Gastrocnemius medialis (tissue), 4 donors: ENCODE measurements at regions not wholly inside any gene's neighbourhood (a gene's known extent, or its start where the extent isn't known, plus 50 kb on each side); places are given as distances from the start of the nearest gene placed in this dataset.

ENCODE experiments used
- CTCF ChIP-seq, 5 experiments: fragments of 450-650 bp in 3 of 5; fragments of 200-600 bp in 2 of 5; sonication (generic) in 2 of 5; IDR thresholded peaks in 4 of 5; conservative IDR thresholded peaks in 1 of 5; 1 replicate in 4 of 5; 2 replicates in 1 of 5; pipeline ENCODE4 v1.5.1; 2016 to 2019; ENCODE audit warnings: antibody characterized with exemption in 5 of 5, mild to moderate bottlenecking in 3 of 5, moderate library complexity in 3 of 5
- POLR2A ChIP-seq, 2 donors: fragments of 450-650 bp; IDR thresholded peaks; one replicate each; pipeline ENCODE4 v1.6.1; 2017; ENCODE audit warnings: antibody characterized with exemption in 2 of 2, mild to moderate bottlenecking in 2 of 2, moderate library complexity in 2 of 2

DNA sequence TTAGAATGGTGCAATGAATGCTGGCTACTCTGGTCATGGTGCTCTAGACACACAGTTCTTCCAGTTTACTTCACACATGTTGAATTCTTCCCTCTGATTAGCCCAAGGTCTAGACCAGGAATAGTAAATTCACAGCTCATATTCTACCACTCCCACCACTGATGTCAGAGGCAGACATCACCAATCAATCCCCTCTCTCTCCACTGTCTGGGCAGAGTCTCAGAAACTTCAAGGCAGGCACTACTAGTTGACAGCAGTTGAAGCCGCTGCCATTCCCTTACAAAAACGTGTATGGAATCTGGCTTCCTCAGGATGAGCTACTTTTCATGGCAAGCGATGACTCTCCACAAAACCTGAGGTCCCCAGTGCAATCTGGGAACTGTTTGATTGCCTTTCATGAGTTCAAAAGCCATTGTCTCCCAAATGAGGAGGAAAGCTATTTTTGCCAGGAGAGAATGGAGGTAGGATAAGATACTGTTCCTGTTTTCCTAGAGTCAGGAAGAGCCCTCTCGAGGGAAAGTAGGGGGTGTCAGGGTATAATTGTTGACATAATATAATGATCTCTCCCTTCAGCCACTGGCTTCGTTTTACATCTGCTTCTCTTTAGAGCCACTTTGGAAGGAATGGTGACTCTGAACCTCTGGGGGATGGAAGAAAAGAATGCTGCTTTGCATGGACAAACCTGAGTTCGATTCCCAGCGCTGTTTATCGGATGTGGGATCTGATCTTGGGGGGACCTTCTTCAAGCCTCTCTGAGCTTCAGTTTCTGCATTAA lies 90.0 kb downstream of the FOXL1 start:
- TF ChIP-seq POLR2A (IDR thresholded peaks at IDR 0.05) (peak in 1 of 2 donors; percentile 9), CTCF (IDR thresholded peaks at IDR 0.05 in 4 of 5, conservative IDR thresholded peaks at IDR 0.05 in 1 of 5) (no peak)
